CD4-positive, alpha-beta T cell treated with Interleukin-10 for 1 hour (primary cell): ENCODE measurements at regions not wholly inside any gene's neighbourhood (a gene's known extent, or its start where the extent isn't known, plus 50 kb on each side); places are given as distances from the start of the nearest gene placed in this dataset.
"Not testable (repeated sequence)": the region's sequence is repeated elsewhere in the genome, so short reads cannot be mapped to it uniquely, and the experiment has no call there.

ENCODE experiments used
- DNase-seq: peaks from one replicate; pipeline ENCODE4 v3.0.0-alpha.2; 2020

- no peak for DNase-seq
Measured at GRCh38 chr4:170248029-170248428, 158.3 kb upstream of the AADAT start.

GRCh38 chr4:170247596-170247995, 157.8 kb upstream of the AADAT start:
- DNase-seq = no peak

GRCh38 chr4:170243662-170244288, 154.0 kb upstream of the AADAT start:
- no peak for DNase-seq

- no peak for DNase-seq
Measured at GRCh38 chr4:170242471-170242870, 152.7 kb upstream of the AADAT start.

- DNase-seq = no peak
Measured at GRCh38 chr4:170234800-170235199, 145.0 kb upstream of the AADAT start.

DNA sequence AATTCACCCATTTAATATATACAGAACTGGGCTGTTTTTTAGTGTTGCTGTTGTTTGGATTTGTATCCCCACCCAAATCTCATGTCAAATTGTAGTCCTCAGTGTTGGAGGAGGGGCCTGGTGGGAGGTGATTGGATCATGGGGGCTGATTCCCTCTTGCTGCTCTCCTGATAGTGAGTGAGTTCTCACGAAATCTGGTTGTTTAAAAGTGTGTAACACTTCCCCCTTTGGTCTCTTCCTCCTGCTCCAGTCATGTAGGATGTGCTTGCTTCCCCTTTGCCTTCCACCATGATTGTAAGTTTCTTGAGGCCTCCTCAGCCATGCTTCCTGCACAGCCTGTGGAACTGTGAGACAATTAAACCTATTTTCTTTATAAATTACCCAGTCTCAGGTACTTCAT, 141.6 kb upstream of the AADAT start:
- no peak for DNase-seq

DNA sequence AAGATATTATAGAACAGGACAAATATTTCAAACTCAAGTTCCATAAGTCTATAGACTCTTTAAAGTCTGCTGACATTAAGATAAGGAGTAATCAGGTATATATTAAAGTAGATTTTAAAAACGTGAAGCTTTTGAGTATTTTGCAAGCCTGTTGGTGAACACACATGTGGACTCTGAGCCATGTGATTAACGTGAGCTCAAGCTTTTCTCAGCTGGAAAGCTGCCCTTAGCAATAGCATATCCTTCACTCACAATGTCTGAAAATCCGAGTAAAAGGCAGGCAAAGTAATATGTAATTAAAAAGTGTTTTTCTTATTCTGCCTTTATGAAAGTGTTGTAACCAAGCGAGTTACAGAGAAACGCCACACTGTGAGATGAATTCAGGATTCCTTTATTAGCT, 140.5 kb upstream of the AADAT start:
- DNase-seq = no peak

- no peak for DNase-seq
Measured at GRCh38 chr4:170229006-170229405, 139.2 kb upstream of the AADAT start.

DNA sequence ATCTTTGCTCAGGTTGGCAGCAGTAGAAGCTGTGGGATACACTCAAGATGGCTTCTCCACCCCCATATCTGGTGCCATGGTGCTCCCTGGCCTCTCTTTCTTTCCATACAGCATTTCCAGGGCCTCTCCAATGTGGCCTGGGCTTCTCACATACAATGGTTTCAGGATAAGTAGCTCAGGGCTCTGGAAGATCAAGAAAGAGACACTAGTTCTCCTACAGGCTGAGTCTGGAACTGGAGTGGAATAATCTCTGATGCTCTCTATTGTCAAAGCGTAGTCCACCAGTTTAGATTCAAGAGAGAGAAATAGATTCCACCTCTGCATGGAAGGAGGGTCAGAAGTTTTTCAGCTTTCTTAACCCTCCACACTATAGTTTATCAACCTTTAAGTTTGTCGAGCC, 138.2 kb upstream of the AADAT start:
- no peak for DNase-seq

DNA sequence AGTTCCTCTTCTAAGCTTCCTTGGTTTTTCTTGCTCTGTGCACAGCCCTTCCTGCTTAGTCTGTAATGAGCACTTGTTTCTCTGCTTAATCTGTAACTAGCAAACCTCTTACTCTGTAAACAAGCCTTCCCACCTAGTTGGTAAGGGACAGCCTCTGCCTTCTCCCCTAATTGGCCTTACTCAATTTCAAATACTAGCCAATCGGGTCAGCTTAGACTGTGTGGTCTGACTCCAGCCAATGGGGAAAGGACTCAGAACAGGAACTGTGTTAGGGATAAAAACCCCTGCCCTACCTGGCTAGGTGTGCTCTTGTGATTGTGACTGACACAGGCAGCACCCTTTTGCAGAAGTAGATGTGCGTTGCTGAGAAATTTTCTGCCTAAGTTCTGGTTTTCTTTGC, 136.5 kb upstream of the AADAT start:
- DNase-seq = no peak

- DNase-seq = no peak
Measured at GRCh38 chr4:170214731-170215130, 125.0 kb upstream of the AADAT start.

- no peak for DNase-seq
Measured at GRCh38 chr4:170214101-170214500, 124.3 kb upstream of the AADAT start.

DNA sequence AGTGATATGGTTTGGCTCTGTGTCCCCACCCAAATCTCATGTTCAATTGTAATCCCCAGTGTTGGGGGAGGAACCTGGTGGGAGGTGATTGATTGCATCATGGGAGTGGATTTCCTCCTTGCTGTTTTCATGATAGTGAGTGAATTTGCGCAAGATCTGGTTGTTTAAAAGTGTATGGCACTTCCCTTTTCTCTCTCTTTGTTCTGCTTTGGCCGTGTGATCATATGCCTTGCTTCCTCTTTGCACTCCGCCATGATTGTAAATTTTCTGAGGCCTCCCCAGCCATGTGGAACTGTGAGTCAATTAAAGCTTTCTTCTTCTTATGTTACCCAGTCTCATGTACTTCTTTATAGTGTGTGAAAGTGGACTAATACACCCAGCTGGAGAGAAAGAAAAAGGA, 113.0 kb upstream of the AADAT start:
- DNase-seq = no peak

GRCh38 chr4:170198747-170199146, 109.0 kb upstream of the AADAT start:
- DNase-seq = no peak

- DNase-seq = not testable (repeated sequence)
Measured at GRCh38 chr4:170194794-170195193, 105.0 kb upstream of the AADAT start.

DNA sequence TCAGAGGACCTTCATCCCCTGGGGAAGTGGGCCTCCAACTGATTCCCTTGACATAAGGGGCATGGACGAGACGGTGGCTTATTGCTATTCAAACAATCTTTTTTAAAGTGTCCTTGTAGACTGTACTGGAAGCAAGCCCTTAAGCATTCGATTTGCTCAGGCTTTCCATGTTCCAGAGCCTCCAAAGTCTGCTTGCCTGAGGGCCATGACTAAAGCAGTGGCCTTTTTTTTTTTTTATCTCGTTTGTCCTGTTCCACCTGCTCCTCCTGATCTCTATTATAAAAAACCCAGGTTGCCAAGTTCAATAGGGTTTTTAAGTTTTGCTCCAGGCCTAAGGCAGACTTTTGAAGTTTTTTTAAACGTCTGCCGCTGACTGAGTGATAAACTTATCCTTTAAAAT, 103.7 kb upstream of the AADAT start:
- DNase-seq = no peak

DNA sequence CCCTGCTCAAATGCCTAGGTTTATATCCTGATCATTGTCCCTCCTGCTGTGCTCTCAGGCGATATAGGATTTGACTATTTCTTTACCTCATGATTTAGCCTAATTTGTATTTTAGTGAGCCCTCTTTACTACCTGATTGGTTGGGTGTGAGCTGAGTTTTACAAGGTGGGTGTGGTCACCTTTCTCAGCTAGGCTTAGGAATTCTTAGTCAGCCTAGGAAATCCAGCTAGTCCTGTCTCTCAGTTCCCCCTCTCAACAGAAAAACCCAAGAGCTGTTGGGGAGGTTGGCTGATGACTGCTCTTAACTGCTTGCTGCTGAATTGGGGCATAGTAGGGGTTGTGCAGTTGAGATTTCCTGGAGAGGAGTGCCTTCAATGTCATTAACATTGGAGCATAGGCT, 100.5 kb upstream of the AADAT start:
- DNase-seq = no peak

GRCh38 chr4:170170861-170171260, 81.1 kb upstream of the AADAT start:
- no peak for DNase-seq

GRCh38 chr4:170169699-170170098, 79.9 kb upstream of the AADAT start:
- no peak for DNase-seq

DNA sequence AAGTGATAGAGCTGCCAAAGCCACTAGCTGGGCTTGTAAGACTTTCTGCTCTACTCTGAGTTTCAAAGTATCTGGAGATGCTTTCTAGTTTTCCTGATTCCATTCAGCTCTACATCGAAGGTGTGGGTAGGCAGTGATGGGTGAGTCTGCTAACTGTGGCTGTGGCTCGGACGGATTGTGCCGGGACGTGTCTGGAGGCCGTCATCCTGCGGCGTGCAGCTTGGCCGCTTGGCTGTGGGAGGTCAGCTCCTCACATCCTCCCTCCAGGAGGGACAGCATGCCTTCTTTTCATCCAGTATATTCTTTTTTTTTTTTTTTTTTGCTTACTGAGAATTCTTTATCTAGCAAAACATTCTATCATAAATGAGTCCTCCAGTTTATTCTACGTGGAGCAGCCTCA, 77.9 kb upstream of the AADAT start:
- no peak for DNase-seq

- not testable (repeated sequence) for DNase-seq
Measured at GRCh38 chr4:170166193-170166592, 76.4 kb upstream of the AADAT start.

- DNase-seq = no peak
Measured at GRCh38 chr4:170162416-170162815, 72.7 kb upstream of the AADAT start.

DNA sequence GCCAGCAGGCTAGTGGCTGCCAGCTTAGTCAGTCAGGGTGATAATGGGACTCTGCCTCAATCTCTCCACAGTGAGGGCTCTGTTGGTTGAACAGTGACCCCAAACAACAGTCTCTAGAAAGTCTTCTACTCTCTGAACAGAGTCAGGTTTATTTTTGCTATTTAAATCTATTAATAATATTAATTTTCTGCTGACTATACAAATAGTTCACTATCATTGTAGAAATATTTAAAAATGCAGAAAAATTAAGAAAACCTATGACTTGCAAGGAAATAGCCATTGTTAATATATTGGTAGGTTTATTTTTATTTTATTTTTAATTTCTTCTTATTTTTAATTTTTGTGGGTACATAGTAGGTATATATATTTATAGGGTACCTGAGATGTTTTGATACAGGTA, 67.9 kb upstream of the AADAT start:
- DNase-seq = no peak

- DNase-seq = no peak
Measured at GRCh38 chr4:170145120-170145519, 55.4 kb upstream of the AADAT start.

- DNase-seq = no peak
Measured at GRCh38 chr4:170139764-170140163, 50.0 kb upstream of the AADAT start.
